LNCAP (cell line): ENCODE measurements at regions not wholly inside any gene's neighbourhood (a gene's known extent, or its start where the extent isn't known, plus 50 kb on each side); places are given as distances from the start of the nearest gene placed in this dataset.

ENCODE experiments used
- CTCF ChIP-seq: fragments of 450-650 bp; IDR thresholded peaks from 2 replicates; pipeline ENCODE4 v1.5.1; 2017; ENCODE audit warnings: mild to moderate bottlenecking

- no peak for TF ChIP-seq CTCF
These were observed 762.0 kb upstream of the POU3F3 start for GRCh38 chr2:104091894-104092293.

- no peak for TF ChIP-seq CTCF
These were observed 761.0 kb upstream of the POU3F3 start for GRCh38 chr2:104092886-104093285.

DNA sequence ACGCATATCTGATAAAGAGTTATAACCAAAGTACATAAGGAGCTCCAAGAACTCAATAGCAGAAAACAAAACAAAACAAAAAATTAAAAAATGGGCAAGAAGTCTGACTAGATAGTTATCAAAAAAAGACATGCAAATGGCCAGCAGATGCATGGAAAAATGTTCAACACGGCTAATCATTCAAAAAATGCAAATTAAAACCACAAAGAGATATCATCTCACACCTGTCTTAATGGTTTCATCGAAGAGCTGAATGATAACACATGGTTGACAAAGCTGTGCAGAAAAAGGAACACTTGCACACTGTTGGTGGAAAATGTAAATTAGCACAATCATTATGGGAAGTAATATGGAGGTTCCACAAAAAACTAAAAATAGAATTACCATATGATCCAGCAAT is 751.3 kb upstream of the POU3F3 start:
- no peak for TF ChIP-seq CTCF

- no peak for TF ChIP-seq CTCF
These were observed 744.6 kb upstream of the POU3F3 start for GRCh38 chr2:104109356-104109755.

- TF ChIP-seq CTCF: no peak
These were observed 735.0 kb upstream of the POU3F3 start for GRCh38 chr2:104118889-104119288.

GRCh38 chr2:104120171-104120570 is 733.7 kb upstream of the POU3F3 start:
- TF ChIP-seq CTCF: no peak

- no peak for TF ChIP-seq CTCF
These were observed 728.8 kb upstream of the POU3F3 start for GRCh38 chr2:104125096-104125495.

DNA sequence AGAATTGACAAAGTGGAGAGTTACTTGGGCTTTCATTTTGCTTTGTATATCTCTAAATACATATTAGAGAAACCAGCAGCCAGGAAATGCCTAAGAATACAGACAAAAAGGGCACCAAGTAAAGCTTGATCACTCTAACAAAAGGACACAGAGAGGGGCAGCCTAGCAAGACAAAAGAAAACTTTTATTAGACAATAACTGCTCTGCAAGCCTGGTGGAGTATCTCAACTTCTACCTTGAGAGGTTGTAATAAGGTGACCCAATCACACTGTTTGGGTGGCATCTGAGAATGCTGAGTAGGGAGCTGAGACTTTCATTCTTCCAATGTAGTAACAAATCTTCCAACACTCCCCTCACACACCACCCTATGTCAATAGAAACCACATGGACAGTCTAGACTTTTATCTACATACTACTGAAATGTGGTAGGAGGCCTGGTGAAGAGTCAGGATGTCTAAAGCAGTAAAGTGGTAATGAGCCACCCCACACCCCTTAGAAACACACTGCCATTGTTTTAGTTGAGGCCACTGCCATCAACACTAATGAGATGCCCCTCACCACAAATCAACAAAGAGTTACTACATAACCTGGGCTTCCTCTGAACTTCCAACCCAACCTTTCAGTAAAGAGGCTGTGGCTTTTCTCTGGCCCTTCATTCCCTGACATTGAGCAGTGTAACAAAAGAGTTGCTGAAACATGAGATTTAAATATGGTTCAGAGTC is 726.7 kb upstream of the POU3F3 start:
- no peak for TF ChIP-seq CTCF
